ENCODE measurements at regions not wholly inside any gene's neighbourhood (a gene's known extent, or its start where the extent isn't known, plus 50 kb on each side); places are given as distances from the start of the nearest gene placed in this dataset.
A peak's percentile ranks its signal among the peaks of the same experiment; 100 is the strongest.

- DNase-seq (ENCODE audit: low read depth, low spot score): no peak
- H3K27ac ChIP-seq: no peak overlapping the region
Observed at GRCh38 chr15:47493357-47494247, 223.7 kb upstream of the SEMA6D start.

- no peak for DNase-seq (ENCODE audit: low read depth, low spot score)
Observed at GRCh38 chr15:47496343-47497185, 220.7 kb upstream of the SEMA6D start.

GRCh38 chr15:47500842-47501241 is 216.5 kb upstream of the SEMA6D start:
- DNase-seq (ENCODE audit: low read depth, low spot score): no peak
- no peak overlapping the region for H3K27ac ChIP-seq

More at GRCh38 chr15:47496343-47497185, 220.7 kb upstream of the SEMA6D start:
- H3K27ac ChIP-seq: no peak overlapping the region

GRCh38 chr15:47502041-47502440 is 215.3 kb upstream of the SEMA6D start:
- no peak overlapping the region for H3K27ac ChIP-seq
- no peak for DNase-seq (ENCODE audit: low read depth, low spot score)

GRCh38 chr15:47503876-47504275 is 213.4 kb upstream of the SEMA6D start:
- no peak overlapping the region for H3K27ac ChIP-seq
- no peak for DNase-seq (ENCODE audit: low read depth, low spot score)

- DNase-seq (ENCODE audit: low read depth, low spot score): no peak
- H3K27ac ChIP-seq: no peak overlapping the region
Observed at GRCh38 chr15:47504624-47505256, 212.6 kb upstream of the SEMA6D start.

GRCh38 chr15:47505712-47506328 is 211.5 kb upstream of the SEMA6D start:
- no peak overlapping the region for H3K27ac ChIP-seq
- DNase-seq (ENCODE audit: low read depth, low spot score): no peak

- no peak overlapping the region for H3K27ac ChIP-seq
- no peak for DNase-seq (ENCODE audit: low read depth, low spot score)
Observed at GRCh38 chr15:47506329-47507100, 210.8 kb upstream of the SEMA6D start.

- no peak for DNase-seq (ENCODE audit: low read depth, low spot score)
- no peak overlapping the region for H3K27ac ChIP-seq
Observed at GRCh38 chr15:47507221-47507985, 209.9 kb upstream of the SEMA6D start.

- DNase-seq (ENCODE audit: low read depth, low spot score): no peak
- H3K27ac ChIP-seq: no peak overlapping the region
Observed at GRCh38 chr15:47511261-47511660, 206.0 kb upstream of the SEMA6D start.

GRCh38 chr15:47513471-47513870 is 203.8 kb upstream of the SEMA6D start:
- no peak for DNase-seq (ENCODE audit: low read depth, low spot score)

GRCh38 chr15:47514200-47514652 is 203.1 kb upstream of the SEMA6D start:
- peak; percentile 18 for DNase-seq (ENCODE audit: low read depth, low spot score)

More at GRCh38 chr15:47513471-47513870, 203.8 kb upstream of the SEMA6D start:
- H3K27ac ChIP-seq: peak overlapping the region; percentile 78

GRCh38 chr15:47516558-47516957 is 200.7 kb upstream of the SEMA6D start:
- no peak for DNase-seq (ENCODE audit: low read depth, low spot score)
- no peak overlapping the region for H3K27ac ChIP-seq

More at GRCh38 chr15:47514200-47514652, 203.1 kb upstream of the SEMA6D start:
- peak overlapping the region; percentile 78 for H3K27ac ChIP-seq

- no peak overlapping the region for H3K27ac ChIP-seq
- no peak for DNase-seq (ENCODE audit: low read depth, low spot score)
Observed at GRCh38 chr15:47516972-47517371, 200.3 kb upstream of the SEMA6D start.

GRCh38 chr15:47517737-47518136 is 199.6 kb upstream of the SEMA6D start:
- no peak for DNase-seq (ENCODE audit: low read depth, low spot score)
- no peak overlapping the region for H3K27ac ChIP-seq

- no peak for DNase-seq (ENCODE audit: low read depth, low spot score)
- peak overlapping the region; percentile 42 for H3K27ac ChIP-seq
Observed at GRCh38 chr15:47523681-47524475, 193.4 kb upstream of the SEMA6D start.

GRCh38 chr15:47529241-47529640 is 188.1 kb upstream of the SEMA6D start:
- H3K27ac ChIP-seq: no peak overlapping the region
- DNase-seq (ENCODE audit: low read depth, low spot score): no peak

GRCh38 chr15:47534673-47535072 is 182.6 kb upstream of the SEMA6D start:
- H3K27ac ChIP-seq: no peak overlapping the region
- DNase-seq (ENCODE audit: low read depth, low spot score): no peak

Data from epithelial cell of prostate (primary cell).